Endodermal cell (in vitro differentiated cells): ENCODE measurements at regions not wholly inside any gene's neighbourhood (a gene's known extent, or its start where the extent isn't known, plus 50 kb on each side); places are given as distances from the start of the nearest gene placed in this dataset.

ENCODE experiments used
- DNase-seq: peaks from one replicate; pipeline ENCODE4 v3.0.0-alpha.2; 2017
- H3K27ac ChIP-seq: 2 replicates; pipeline ENCODE4 v1.5.1; 2013; ENCODE audit warnings: mild to moderate bottlenecking, low read depth, low read length, moderate library complexity
- H3K27me3 ChIP-seq: 2 replicates; pipeline ENCODE4 v1.6.1; 2013; ENCODE audit warnings: mild to moderate bottlenecking, low read length, moderate library complexity; ENCODE audit not compliant: insufficient read depth, control insufficient read depth, poor library complexity, severe bottlenecking
- H3K36me3 ChIP-seq: 2 replicates; pipeline ENCODE4 v1.7.0; 2013; ENCODE audit warnings: mild to moderate bottlenecking, low read length, moderate library complexity; ENCODE audit not compliant: control insufficient read depth, insufficient read depth
- H3K4me1 ChIP-seq: one replicate; pipeline ENCODE4 v1.7.0; 2013; ENCODE audit warnings: low read length; ENCODE audit not compliant: control insufficient read depth, insufficient read depth
- H3K4me3 ChIP-seq: 2 replicates; pipeline ENCODE4 v1.5.1; 2013; ENCODE audit warnings: mild to moderate bottlenecking, low read length, moderate library complexity
- H3K9ac ChIP-seq: 2 replicates; pipeline ENCODE4 v1.6.1; 2013; ENCODE audit warnings: mild to moderate bottlenecking, low read length, moderate library complexity; ENCODE audit not compliant: poor library complexity, severe bottlenecking; ENCODE audit errors: extremely low read depth
- H3K9me3 ChIP-seq: 2 replicates; pipeline ENCODE4 v1.6.1; 2013; ENCODE audit warnings: mild to moderate bottlenecking, low read length, moderate library complexity; ENCODE audit not compliant: control insufficient read depth
- H3K27ac Mint-ChIP-seq: 2 replicates; pipeline ENCODE4 v1.8.0; 2020; ENCODE audit warnings: mixed read lengths
- H3K27me3 Mint-ChIP-seq: 2 replicates; pipeline ENCODE4 v1.8.0; 2021; ENCODE audit warnings: mild to moderate bottlenecking, mixed read lengths; ENCODE audit not compliant: insufficient read depth
- H3K36me3 Mint-ChIP-seq: 2 replicates; pipeline ENCODE4 v1.8.0; 2020; ENCODE audit warnings: low read depth, mixed read lengths
- H3K4me1 Mint-ChIP-seq: 2 replicates; pipeline ENCODE4 v1.8.0; 2020; ENCODE audit warnings: mixed read lengths
- H3K4me3 Mint-ChIP-seq: 2 replicates; pipeline ENCODE4 v1.8.0; 2020; ENCODE audit warnings: mild to moderate bottlenecking, moderate library complexity, mixed read lengths
- H3K9me3 Mint-ChIP-seq: 2 replicates; pipeline ENCODE4 v1.8.0; 2020; ENCODE audit warnings: mild to moderate bottlenecking, mixed read lengths
- CTCF ChIP-seq: fragments of 200-600 bp; sonication (generic); conservative IDR thresholded peaks from 2 replicates; pipeline ENCODE4 v1.5.0; 2021; ENCODE audit warnings: antibody characterized with exemption, mild to moderate bottlenecking
- WGBS, 2 experiments: methylation state at CpG; one replicate each; pipeline versions ENCODE4 v1.1.5 to v1.1.7; 2013; ENCODE audit warnings: missing lambda C conversion rate in 2 of 2, mixed read lengths in 1 of 2; ENCODE audit not compliant: insufficient coverage in 1 of 2, insufficient read length in 1 of 2; 5-methylcytosine and 5-hydroxymethylcytosine counted together

- Histone ChIP-seq H3K9me3 (no peaks in the 10 kb centered on the region), H3K27ac (no peak overlapping the region), H3K4me1 (no peaks in the 10 kb centered on the region), H3K36me3 (no peaks in the 10 kb centered on the region), H3K9ac (no peak overlapping the region), H3K4me3 (no peak overlapping the region), H3K27me3 (no peaks in the 10 kb centered on the region)
- DNase-seq, result no peak
- no peaks in the 10 kb centered on the region for H3K36me3 Mint-ChIP-seq
- H3K4me3 Mint-ChIP-seq, result no peak overlapping the region
- peaks cover 2% of the 10 kb centered on the region for H3K4me1 Mint-ChIP-seq
- WGBS, 2 experiments, result 86 to 92% methylated on average over 2 to 4 of the region's 4 CpGs
- no peaks in the 10 kb centered on the region for H3K27me3 Mint-ChIP-seq
- no peak for TF ChIP-seq CTCF
- no peaks in the 10 kb centered on the region for H3K9me3 Mint-ChIP-seq
- H3K27ac Mint-ChIP-seq, result no peak overlapping the region
These were observed 368.6 kb upstream of the GBE1 start for GRCh38 chr3:82130046-82130445.

- H3K9ac ChIP-seq, result no peak overlapping the region
- 93% methylated on average over 2 of the region's 2 CpGs; no CpG with 5 or more reads in 1 of the 2 experiments for WGBS, 2 experiments
These were observed 367.9 kb upstream of the GBE1 start for GRCh38 chr3:82129221-82129801.

GRCh38 chr3:82128271-82128670 lies 366.8 kb upstream of the GBE1 start:
- Mint-ChIP-seq H3K9me3 (no peaks in the 10 kb centered on the region), H3K27me3 (no peaks in the 10 kb centered on the region), H3K36me3 (no peaks in the 10 kb centered on the region), H3K4me1 (peaks cover 2% of the 10 kb centered on the region), H3K27ac (no peak overlapping the region), H3K4me3 (no peak overlapping the region)
- TF ChIP-seq CTCF, result no peak
- Histone ChIP-seq H3K36me3 (no peaks in the 10 kb centered on the region), H3K9me3 (no peaks in the 10 kb centered on the region), H3K27me3 (no peaks in the 10 kb centered on the region), H3K9ac (no peak overlapping the region), H3K27ac (no peak overlapping the region), H3K4me3 (no peak overlapping the region), H3K4me1 (no peaks in the 10 kb centered on the region)
- WGBS, 2 experiments, result 92% methylated on average over 2 to 4 of the region's 4 CpGs
- no peak for DNase-seq

More at GRCh38 chr3:82129221-82129801, 367.9 kb upstream of the GBE1 start:
- no peak for TF ChIP-seq CTCF
- Mint-ChIP-seq H3K4me1 (peaks cover 2% of the 10 kb centered on the region), H3K9me3 (no peaks in the 10 kb centered on the region), H3K27ac (peak overlapping the region; percentile 15), H3K27me3 (no peaks in the 10 kb centered on the region), H3K4me3 (no peak overlapping the region), H3K36me3 (no peaks in the 10 kb centered on the region)
- no peak overlapping the region for H3K27ac ChIP-seq
- no peaks in the 10 kb centered on the region for H3K4me1 ChIP-seq
- H3K36me3 ChIP-seq, result no peaks in the 10 kb centered on the region
- no peaks in the 10 kb centered on the region for H3K27me3 ChIP-seq
- H3K9me3 ChIP-seq, result no peaks in the 10 kb centered on the region
- DNase-seq, result no peak
- H3K4me3 ChIP-seq, result no peak overlapping the region
